Activated CD4-positive, alpha-beta T cell treated with anti-CD3 and anti-CD28 coated beads for 36 hours (primary cell): ENCODE measurements at regions not wholly inside any gene's neighbourhood (a gene's known extent, or its start where the extent isn't known, plus 50 kb on each side); places are given as distances from the start of the nearest gene placed in this dataset.
"Not testable (repeated sequence)": the region's sequence is repeated elsewhere in the genome, so short reads cannot be mapped to it uniquely, and the experiment has no call there.

Experiments used
- ATAC-seq: fragments of 200-7000 bp; cut with Tn5 transposase; one replicate; pipeline ENCODE4 v1.10.0; 2021; ENCODE audit warnings: mild to moderate bottlenecking, moderate library complexity
- CTCF ChIA-PET: fragments of 350-600 bp; sonication (Branson Sonifier 250); formaldehyde crosslinking; loops from one replicate; lab custom pipeline; 2021; ENCODE audit warnings: antibody characterized with exemption; lab: Charles Lee
- POLR2A ChIA-PET: fragments of 350-600 bp; sonication (Branson Sonifier 250); formaldehyde crosslinking; loops from one replicate; lab custom pipeline; 2021; ENCODE audit warnings: antibody characterized with exemption, inconsistent platforms; lab: Charles Lee
- DNase-seq: peaks from one replicate; pipeline ENCODE4 v3.0.0-alpha.2; 2020
- H3K27ac Mint-ChIP-seq: one replicate; pipeline ENCODE4 v1.8.0; 2021; ENCODE audit warnings: mixed read lengths
- H3K27me3 Mint-ChIP-seq: one replicate; pipeline ENCODE4 v1.8.0; 2021; ENCODE audit warnings: mixed read lengths
- H3K36me3 Mint-ChIP-seq: one replicate; pipeline ENCODE4 v1.8.0; 2021; ENCODE audit warnings: low read depth, mixed read lengths
- H3K4me1 Mint-ChIP-seq: one replicate; pipeline ENCODE4 v1.8.0; 2021; ENCODE audit warnings: mixed read lengths
- H3K4me3 Mint-ChIP-seq: one replicate; pipeline ENCODE4 v1.8.0; 2021; ENCODE audit warnings: mild to moderate bottlenecking, moderate library complexity, mixed read lengths
- H3K9me3 Mint-ChIP-seq: one replicate; pipeline ENCODE4 v1.8.0; 2021; ENCODE audit warnings: low read depth, mixed read lengths
- intact Hi-C, 2 experiments: fragments of 100-400 bp; cut with DNase I in 1 of 2; cut with micrococcal nuclease in 1 of 2; formaldehyde crosslinking; loops; one replicate each; pipeline versions ENCODE4 v1.14.2 to v1.15.1; 2022 to 2024; cut with DNase I, micrococcal nuclease

GRCh38 chr2:8324164-8324856, 357.5 kb upstream of the ID2 start:
- CTCF ChIA-PET: interaction anchor here (1.6 to 2.7 kb wide), 2 partner anchors 11 to 13 kb away, joined by 6 to 9 read pairs; no protein-coding TSS in a partner anchor
- Mint-ChIP-seq H3K4me1 (peaks cover 30% of the 10 kb centered on the region), H3K27me3 (peaks cover 7% of the 10 kb centered on the region), H3K9me3 (no peaks in the 10 kb centered on the region), H3K36me3 (no peaks in the 10 kb centered on the region), H3K27ac (peak overlapping the region; percentile 16), H3K4me3 (no peak overlapping the region)
- DNase-seq (peak; percentile 34), ATAC-seq (peak; percentile 67)
- intact Hi-C loops: no loop called here
- POLR2A ChIA-PET: interaction anchor here (0.6 kb wide), 2 partner anchors 79 to 873 kb away, joined by 3 to 5 read pairs; no protein-coding TSS in a partner anchor

DNA sequence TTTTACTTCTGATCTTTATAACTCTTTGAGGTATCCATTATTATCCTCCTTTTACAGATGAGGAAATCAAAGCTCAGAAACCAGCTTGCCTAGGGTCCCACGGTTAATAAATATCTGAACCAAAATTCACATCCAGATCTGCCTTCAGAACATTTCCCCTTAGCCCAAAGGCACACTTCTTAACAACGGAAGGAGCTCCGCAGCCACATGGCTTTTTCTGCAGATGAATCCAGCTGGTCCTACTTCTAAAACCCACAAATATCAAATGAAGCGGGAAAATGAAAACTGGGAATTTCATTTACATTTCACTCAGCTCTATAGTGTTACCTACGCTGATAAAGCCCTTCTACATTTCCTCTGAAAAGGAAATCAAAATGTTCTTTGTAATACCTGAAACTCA, 357.0 kb upstream of the ID2 start:
- ChIA-PET POLR2A (no interaction called here), CTCF (interaction anchor here (1.6 to 2.7 kb wide), 2 partner anchors 11 to 13 kb away, joined by 6 to 9 read pairs; no protein-coding TSS in a partner anchor)
- Mint-ChIP-seq H3K4me1 (peaks cover 28% of the 10 kb centered on the region), H3K9me3 (no peaks in the 10 kb centered on the region), H3K4me3 (no peak overlapping the region), H3K27me3 (peaks cover 7% of the 10 kb centered on the region), H3K36me3 (no peaks in the 10 kb centered on the region), H3K27ac (no peak overlapping the region)
- intact Hi-C loops: no loop called here
- DNase-seq (no peak), ATAC-seq (no peak)

- CTCF ChIA-PET: no interaction called here
- Mint-ChIP-seq H3K27ac (no peak overlapping the region), H3K4me1 (peaks cover 26% of the 10 kb centered on the region), H3K4me3 (no peak overlapping the region), H3K36me3 (no peaks in the 10 kb centered on the region), H3K27me3 (peaks cover 7% of the 10 kb centered on the region), H3K9me3 (no peaks in the 10 kb centered on the region)
- ATAC-seq: no peak
- intact Hi-C loops: no loop called here
- POLR2A ChIA-PET: no interaction called here
- DNase-seq: no peak
These were observed 354.3 kb upstream of the ID2 start for GRCh38 chr2:8327371-8328100.

DNA sequence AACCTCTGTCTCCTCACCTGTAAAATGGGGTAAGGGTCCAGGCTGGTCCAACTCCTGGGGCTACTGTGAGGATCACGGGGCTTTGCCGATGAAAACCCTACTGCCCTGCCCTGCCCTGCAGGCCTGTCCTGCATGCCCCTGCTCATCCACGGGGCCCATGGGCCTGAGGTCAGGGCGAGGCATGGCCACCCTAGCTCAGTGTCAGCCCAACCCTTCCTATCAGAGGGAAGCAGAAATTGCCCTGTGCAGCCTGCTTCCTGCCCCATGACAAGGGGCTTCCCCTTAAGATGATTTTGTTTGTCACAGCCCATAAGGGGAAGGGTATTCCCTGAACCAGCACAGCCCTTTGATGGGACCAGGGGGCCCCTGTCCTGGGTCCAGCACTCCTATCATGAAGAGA, 353.6 kb upstream of the ID2 start:
- Mint-ChIP-seq H3K4me1 (peaks cover 26% of the 10 kb centered on the region), H3K27ac (no peak overlapping the region), H3K9me3 (no peaks in the 10 kb centered on the region), H3K4me3 (no peak overlapping the region), H3K36me3 (no peaks in the 10 kb centered on the region), H3K27me3 (peaks cover 5% of the 10 kb centered on the region)
- intact Hi-C loops: no loop called here
- ChIA-PET CTCF (interaction anchor here (1.0 kb wide), 1 partner anchor 9 kb away, joined by 5 read pairs; no protein-coding TSS in a partner anchor), POLR2A (no interaction called here)
- ATAC-seq (no peak), DNase-seq (no peak)

- H3K36me3 Mint-ChIP-seq: no peaks in the 10 kb centered on the region
- no peak overlapping the region for H3K4me3 Mint-ChIP-seq
- intact Hi-C loops: no loop called here
- no peaks in the 10 kb centered on the region for H3K27me3 Mint-ChIP-seq
- H3K4me1 Mint-ChIP-seq: peaks cover 16% of the 10 kb centered on the region
- H3K9me3 Mint-ChIP-seq: no peaks in the 10 kb centered on the region
- POLR2A ChIA-PET: no interaction called here
- DNase-seq: no peak
- no peak overlapping the region for H3K27ac Mint-ChIP-seq
- no peak for ATAC-seq
- CTCF ChIA-PET: no interaction called here
These were observed 351.9 kb upstream of the ID2 start for GRCh38 chr2:8329660-8330622.

- DNase-seq (no peak), ATAC-seq (no peak)
- peaks cover 7% of the 10 kb centered on the region for H3K4me1 Mint-ChIP-seq
- CTCF ChIA-PET: no interaction called here
- intact Hi-C loops: no loop called here
- no peaks in the 10 kb centered on the region for H3K9me3 Mint-ChIP-seq
- POLR2A ChIA-PET: no interaction called here
- no peaks in the 10 kb centered on the region for H3K27me3 Mint-ChIP-seq
- H3K4me3 Mint-ChIP-seq: no peak overlapping the region
- no peaks in the 10 kb centered on the region for H3K36me3 Mint-ChIP-seq
- H3K27ac Mint-ChIP-seq: no peak overlapping the region
These were observed 350.8 kb upstream of the ID2 start for GRCh38 chr2:8331068-8331467.

- Mint-ChIP-seq H3K27me3 (no peaks in the 10 kb centered on the region), H3K27ac (no peak overlapping the region), H3K9me3 (no peaks in the 10 kb centered on the region), H3K36me3 (no peaks in the 10 kb centered on the region), H3K4me1 (peaks cover 18% of the 10 kb centered on the region), H3K4me3 (no peak overlapping the region)
- DNase-seq (no peak), ATAC-seq (no peak)
- CTCF ChIA-PET: no interaction called here
- POLR2A ChIA-PET: no interaction called here
- intact Hi-C loops: no loop called here
These were observed 349.2 kb upstream of the ID2 start for GRCh38 chr2:8332646-8333045.

- H3K27ac Mint-ChIP-seq: no peak overlapping the region
- ATAC-seq: no peak
- intact Hi-C loops: no loop called here
These were observed 348.6 kb upstream of the ID2 start for GRCh38 chr2:8333177-8333831.

GRCh38 chr2:8333832-8334187, 348.0 kb upstream of the ID2 start:
- H3K4me3 Mint-ChIP-seq, POLR2A ChIA-PET, H3K9me3 Mint-ChIP-seq, DNase-seq, H3K36me3 Mint-ChIP-seq, CTCF ChIA-PET, intact Hi-C loops, ATAC-seq, H3K27ac Mint-ChIP-seq, H3K27me3 Mint-ChIP-seq: not testable (repeated sequence)
- H3K4me1 Mint-ChIP-seq: peaks cover 21% of the 10 kb centered on the region

More at GRCh38 chr2:8333177-8333831, 348.6 kb upstream of the ID2 start:
- no peaks in the 10 kb centered on the region for H3K9me3 Mint-ChIP-seq
- peaks cover 21% of the 10 kb centered on the region for H3K4me1 Mint-ChIP-seq
- no peak overlapping the region for H3K4me3 Mint-ChIP-seq
- POLR2A ChIA-PET: no interaction called here
- H3K36me3 Mint-ChIP-seq: no peaks in the 10 kb centered on the region
- DNase-seq: no peak
- H3K27me3 Mint-ChIP-seq: no peaks in the 10 kb centered on the region
- CTCF ChIA-PET: no interaction called here

- ChIA-PET CTCF (no interaction called here), POLR2A (no interaction called here)
- no peaks in the 10 kb centered on the region for H3K27me3 Mint-ChIP-seq
- intact Hi-C loops: no loop called here
- H3K36me3 Mint-ChIP-seq: no peaks in the 10 kb centered on the region
- peaks cover 14% of the 10 kb centered on the region for H3K4me1 Mint-ChIP-seq
- no peak overlapping the region for H3K4me3 Mint-ChIP-seq
- DNase-seq: no peak
- H3K27ac Mint-ChIP-seq: no peak overlapping the region
- ATAC-seq: no peak
- H3K9me3 Mint-ChIP-seq: no peaks in the 10 kb centered on the region
These were observed 347.0 kb upstream of the ID2 start for GRCh38 chr2:8334866-8335325.

GRCh38 chr2:8335801-8336200, 346.1 kb upstream of the ID2 start:
- ChIA-PET POLR2A (no interaction called here), CTCF (no interaction called here)
- Mint-ChIP-seq H3K27me3 (no peaks in the 10 kb centered on the region), H3K9me3 (no peaks in the 10 kb centered on the region), H3K4me3 (no peak overlapping the region), H3K4me1 (peaks cover 14% of the 10 kb centered on the region), H3K27ac (no peak overlapping the region), H3K36me3 (peaks cover under 1% of the 10 kb centered on the region)
- DNase-seq (no peak), ATAC-seq (no peak)
- intact Hi-C loops: no loop called here
